CD4-positive, alpha-beta T cell treated with Interleukin-2 at 100 ng/mL for 4 hours (primary cell): ENCODE measurements at regions not wholly inside any gene's neighbourhood (a gene's known extent, or its start where the extent isn't known, plus 50 kb on each side); places are given as distances from the start of the nearest gene placed in this dataset.
"Not testable (repeated sequence)": the region's sequence is repeated elsewhere in the genome, so short reads cannot be mapped to it uniquely, and the experiment has no call there.

Experiments used
- DNase-seq: peaks from one replicate; pipeline ENCODE4 v3.0.0-alpha.2; 2020; ENCODE audit warnings: low spot score

DNA sequence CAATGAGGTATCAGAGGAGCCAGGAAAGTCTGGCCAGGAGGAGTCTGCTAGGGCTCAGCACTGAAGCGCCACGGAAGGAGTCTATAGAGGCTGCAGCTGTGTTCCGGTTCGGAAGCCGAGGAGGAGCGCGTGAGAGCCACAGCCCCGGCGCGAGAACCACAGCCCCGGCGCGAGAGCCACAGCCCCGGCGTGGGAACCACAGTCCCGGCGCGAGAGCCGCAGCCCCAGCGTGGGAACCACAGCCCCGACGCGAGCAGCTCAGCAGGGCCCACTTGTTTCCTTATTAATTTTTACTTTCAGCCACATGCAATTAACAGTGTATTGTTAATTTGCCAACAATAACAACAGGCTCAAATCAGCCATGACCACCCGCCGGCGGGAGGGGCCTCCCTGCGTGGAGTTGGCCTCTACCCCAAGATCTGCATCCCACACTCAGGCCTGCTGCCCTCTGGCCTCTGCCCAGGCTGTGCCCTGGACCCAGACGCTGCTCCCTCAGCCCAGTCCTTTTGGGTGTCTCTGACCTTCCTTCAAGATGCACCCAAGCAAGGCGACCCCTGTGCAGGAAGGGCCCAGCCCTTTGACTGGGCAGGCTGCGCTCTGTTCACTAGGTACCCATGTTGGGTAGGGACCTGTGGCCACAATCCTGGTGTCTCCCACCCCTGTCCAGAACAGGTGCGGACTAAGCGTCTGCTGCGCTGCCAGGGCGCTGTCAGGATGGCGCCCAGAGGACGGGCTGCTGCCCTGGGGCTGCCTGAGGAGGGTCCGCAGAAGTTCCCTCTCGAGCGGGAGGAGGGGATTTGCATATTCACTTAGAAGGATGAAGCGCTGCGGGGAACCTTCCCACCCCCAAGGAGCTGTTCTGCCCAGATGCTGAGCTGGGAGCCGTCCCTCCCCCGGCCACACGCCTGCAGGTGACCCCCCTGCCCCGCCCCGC is 113.8 kb downstream of the ADRA2C start:
- DNase-seq, result peak; percentile 26

DNA sequence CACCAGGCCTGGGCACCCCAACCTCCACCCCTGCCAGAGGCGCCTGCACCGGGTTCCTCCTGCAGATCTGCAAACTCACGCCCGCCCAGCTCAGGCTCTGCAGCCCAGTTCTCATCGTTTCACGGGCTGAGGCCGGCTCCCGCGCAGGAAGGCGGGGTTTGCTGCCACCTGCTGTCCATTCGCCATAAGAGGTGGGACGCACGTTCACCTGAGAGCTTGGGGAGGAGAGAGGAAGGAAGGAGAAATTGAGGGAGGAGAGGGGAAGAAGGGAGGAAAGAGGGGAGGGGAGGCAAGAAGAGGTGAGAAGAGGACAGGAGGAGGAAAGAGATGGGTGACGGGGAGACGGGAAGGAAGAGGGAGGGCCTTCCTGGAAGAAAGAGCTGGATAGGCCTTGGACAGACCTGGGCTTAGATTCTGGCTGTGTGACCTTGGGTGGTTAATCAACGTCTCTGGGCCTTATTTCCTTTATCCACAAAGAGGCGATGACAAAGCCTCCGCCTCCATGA is 114.5 kb downstream of the ADRA2C start:
- peak; percentile 58 for DNase-seq

DNA sequence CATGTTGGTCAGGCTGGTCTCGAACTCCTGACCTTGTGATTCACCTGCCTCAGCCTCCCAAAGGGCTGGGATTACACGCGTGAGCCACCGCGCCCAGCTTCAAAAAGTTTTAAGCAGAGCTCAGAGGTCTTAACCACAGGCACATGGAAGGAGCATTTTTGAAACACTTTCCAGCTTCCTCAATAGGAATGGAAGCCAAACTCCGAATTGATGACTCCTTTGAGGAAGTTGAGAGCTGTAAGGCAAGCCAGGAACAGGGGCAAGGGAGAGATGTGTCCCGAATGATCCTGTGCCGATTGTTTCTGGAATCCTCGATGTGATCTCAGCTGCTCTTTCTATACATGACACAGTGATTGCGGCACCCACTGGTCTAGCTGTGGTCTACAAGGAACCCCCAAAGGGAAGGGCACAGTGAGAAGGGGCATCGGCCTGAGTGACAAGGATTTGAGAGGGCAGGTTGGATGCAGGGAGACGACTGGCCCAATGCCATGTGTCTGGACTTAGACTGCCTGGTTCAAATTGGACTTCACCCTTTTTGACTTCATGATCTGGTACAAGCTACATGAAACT is 116.2 kb downstream of the ADRA2C start:
- DNase-seq, result not testable (repeated sequence)

- DNase-seq, result not testable (repeated sequence)
These were observed 118.1 kb downstream of the ADRA2C start for GRCh38 chr4:3884261-3884660.

GRCh38 chr4:3893590-3893989 is 127.4 kb downstream of the ADRA2C start:
- DNase-seq, result not testable (repeated sequence)

GRCh38 chr4:3894086-3894959 is 128.1 kb downstream of the ADRA2C start:
- not testable (repeated sequence) for DNase-seq

GRCh38 chr4:3896441-3896840 is 130.3 kb downstream of the ADRA2C start:
- no peak for DNase-seq

DNA sequence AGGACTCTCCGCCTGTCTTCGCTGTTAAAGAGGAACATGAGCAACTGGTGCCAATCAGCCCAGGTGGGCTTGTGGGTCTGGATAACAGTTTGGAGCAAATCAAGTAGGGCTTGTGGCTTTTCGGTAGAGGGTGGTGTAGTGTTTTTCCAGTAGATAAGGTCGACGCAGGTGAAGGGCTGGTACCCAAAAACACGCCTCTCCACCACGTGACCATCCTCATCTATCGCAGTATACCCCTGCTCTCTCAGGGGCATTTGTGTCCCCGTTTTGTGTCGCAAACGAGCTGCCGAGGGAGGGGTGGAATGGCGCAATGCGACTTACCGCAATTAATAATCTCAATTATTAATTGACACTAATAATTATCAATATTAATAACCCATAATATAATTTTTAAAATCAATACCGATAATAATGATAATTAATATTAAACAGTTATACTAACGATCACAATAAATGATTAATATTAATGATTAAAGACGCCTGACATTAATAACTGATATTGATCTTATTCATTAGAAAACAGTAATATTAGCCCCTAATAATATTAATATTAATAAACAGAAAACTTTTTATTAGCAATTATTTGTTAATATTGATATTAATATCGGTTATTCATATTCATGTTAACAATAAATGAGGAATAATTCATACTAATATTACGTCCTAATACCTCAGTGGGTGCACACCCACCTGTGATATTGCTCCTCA is 130.8 kb downstream of the ADRA2C start:
- not testable (repeated sequence) for DNase-seq

DNA sequence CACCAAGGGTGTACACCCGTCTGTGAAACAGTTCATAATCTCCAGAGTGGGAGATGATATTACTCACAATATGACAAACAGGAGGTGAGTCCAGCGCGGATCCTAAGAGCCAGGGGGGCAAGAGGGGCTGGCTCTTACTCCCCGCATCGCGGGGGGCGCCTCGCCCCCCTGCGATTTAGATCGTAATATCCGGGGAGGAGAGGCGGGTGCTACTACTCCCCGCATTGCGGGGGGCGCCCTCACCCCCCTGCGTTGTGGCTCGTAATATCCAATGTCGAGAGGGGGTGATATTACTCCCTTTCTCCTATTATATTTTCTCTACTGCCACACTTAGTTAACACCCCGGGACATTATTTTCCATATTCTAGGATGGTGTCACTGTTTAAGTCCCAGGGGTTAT is 131.9 kb downstream of the ADRA2C start:
- no peak for DNase-seq

DNA sequence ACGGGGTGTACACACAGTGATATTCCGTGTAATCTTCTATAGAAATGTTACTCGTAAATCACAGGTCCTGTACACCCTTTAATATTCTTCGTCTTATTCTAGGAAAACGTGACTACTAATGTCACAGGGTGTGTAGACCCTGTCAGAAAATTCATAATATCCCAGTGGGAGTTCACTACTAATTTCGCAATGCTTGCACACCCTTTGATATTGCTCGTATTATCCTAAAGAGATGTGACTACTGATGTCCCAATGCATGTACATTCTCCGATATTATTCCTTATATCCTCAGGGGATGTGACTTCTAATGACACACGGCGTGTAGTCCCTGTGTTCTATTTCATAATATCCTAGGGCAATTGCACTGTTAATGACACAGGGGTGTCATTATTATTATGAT is 132.7 kb downstream of the ADRA2C start:
- not testable (repeated sequence) for DNase-seq

- not testable (repeated sequence) for DNase-seq
These were observed 138.2 kb downstream of the ADRA2C start for GRCh38 chr4:3904264-3904955.

- DNase-seq, result not testable (repeated sequence)
These were observed 143.4 kb downstream of the ADRA2C start for GRCh38 chr4:3909616-3910015.

DNA sequence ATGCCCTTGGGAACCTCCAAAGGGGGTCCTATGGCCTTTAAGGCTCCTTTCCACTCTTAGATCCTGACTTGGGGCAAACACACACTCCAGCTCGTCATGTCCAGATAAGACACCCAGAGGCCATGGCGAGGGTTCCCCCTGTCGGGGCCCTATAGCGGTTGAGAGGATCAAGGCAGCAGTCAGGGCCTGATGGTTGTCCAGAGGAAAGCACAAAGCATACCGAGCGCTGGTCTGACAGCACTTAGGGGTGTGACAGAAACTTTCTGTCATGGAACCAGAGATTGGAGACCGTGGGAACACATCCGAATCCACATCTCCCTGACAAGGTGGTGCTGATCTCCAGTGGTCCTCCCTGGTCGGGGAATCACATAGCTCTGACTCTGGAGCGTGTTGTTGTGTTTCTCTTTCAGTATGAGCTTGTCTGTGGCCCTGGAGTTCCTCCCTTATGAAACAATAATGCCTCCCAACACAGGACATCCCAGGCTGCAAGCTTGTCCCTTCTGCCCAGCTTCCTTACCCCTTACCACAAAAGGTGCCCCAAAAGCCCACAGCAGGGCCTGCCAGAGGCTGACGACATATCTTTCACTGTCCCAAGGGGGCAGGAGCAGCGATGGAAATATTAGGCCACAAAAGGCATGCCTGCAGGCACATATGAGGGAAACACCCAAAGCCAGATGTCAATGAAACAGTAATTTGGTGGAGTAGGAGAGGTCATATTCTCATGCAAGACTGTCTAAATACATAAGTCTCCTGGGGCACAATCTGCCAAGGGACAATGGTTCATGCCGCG is 144.2 kb downstream of the ADRA2C start:
- DNase-seq, result not testable (repeated sequence)

DNA sequence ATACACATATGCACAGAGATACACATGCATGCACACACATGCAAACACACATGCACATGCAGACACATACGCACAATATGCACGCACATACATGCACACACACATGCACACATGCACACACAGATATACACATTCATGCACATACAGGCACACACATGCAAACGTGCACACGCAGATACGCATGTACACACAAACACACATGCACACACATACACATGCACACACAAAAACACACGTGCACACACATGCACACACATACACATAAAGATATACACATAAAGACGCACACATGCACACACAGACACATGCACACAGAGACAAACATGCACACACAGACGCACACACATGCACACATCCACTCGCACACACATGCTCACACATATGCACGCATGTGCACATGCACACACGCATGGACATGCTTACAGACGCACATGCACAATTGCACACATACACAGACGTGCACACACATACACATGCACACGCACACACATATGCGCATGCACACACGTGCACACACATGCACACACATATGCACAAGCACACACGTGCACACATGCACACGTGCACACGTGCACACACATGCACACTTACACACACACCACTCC is 145.2 kb downstream of the ADRA2C start:
- DNase-seq, result no peak

DNA sequence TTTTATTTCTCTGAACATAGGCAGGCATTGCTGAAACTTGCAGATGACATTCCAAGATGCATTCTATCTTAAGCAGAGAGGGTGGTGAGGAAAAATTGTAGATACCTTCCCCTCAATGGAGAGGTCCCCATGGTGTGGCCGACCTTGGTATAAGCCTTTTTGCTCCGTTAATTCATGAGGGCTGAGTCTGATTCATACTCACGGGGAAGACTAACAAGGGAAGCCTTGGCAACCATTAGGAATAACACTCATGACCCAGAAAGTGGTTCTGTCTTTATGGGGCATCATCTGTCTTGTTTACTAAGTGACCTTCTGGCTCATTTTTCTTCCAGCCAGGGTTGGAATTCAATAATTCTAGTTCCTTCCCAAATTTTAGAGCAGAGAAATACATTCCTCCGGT is 148.3 kb downstream of the ADRA2C start:
- not testable (repeated sequence) for DNase-seq

- DNase-seq, result not testable (repeated sequence)
These were observed 153.3 kb downstream of the ADRA2C start for GRCh38 chr4:3919509-3919908.

GRCh38 chr4:3921902-3922301 is 155.7 kb downstream of the ADRA2C start:
- not testable (repeated sequence) for DNase-seq

DNA sequence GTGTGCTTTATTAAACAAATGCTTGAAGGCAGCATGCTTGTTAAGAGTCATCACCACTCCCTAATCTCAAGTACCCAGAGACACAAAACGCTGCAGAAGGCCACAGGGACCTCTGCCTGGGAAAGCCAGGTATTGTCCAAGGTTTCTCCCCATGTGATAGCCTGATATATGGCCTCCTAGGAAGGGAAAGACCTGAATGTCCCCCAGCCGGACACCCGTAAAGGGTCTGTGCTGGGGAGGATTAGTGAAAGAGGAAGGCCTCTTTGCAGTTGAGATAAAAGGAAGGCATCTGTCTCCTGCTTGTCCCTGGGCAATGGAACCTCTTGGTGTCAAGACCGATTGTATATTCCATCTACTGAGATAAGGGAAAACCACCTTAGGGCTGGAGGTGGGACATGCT is 159.7 kb downstream of the ADRA2C start:
- not testable (repeated sequence) for DNase-seq

GRCh38 chr4:3926271-3926670 is 160.1 kb downstream of the ADRA2C start:
- DNase-seq, result not testable (repeated sequence)
